Gastroesophageal sphincter (tissue), 3 donors: ENCODE measurements at regions not wholly inside any gene's neighbourhood (a gene's known extent, or its start where the extent isn't known, plus 50 kb on each side); places are given as distances from the start of the nearest gene placed in this dataset.

ENCODE experiments used
- EP300 ChIP-seq: sonication (generic); formaldehyde crosslinking; IDR thresholded peaks from one replicate; pipeline ENCODE4 v1.6.1; 2017; ENCODE audit warnings: antibody characterized with exemption, mild to moderate bottlenecking
- POLR2A ChIP-seq, 2 donors: fragments of 450-650 bp; IDR thresholded peaks; one replicate each; pipeline ENCODE4 v1.6.1; 2017; ENCODE audit warnings: antibody characterized with exemption in 2 of 2, mild to moderate bottlenecking in 2 of 2, moderate library complexity in 1 of 2
- TF ChIP-seq, protein P1 (sequence below), 4 experiments: fragments of 200-600 bp in 2 of 4; fragments of 450-650 bp in 2 of 4; sonication (generic) in 1 of 4; IDR thresholded peaks; one replicate each; pipeline ENCODE4 v1.5.1; 2017 to 2019; ENCODE audit warnings: antibody characterized with exemption in 4 of 4, mild to moderate bottlenecking in 2 of 4, moderate library complexity in 2 of 4

GRCh38 chr18:45203677-45204076 is 411.6 kb upstream of the SLC14A2 start:
- TF ChIP-seq EP300 (no peak), POLR2A (IDR thresholded peaks at IDR 0.05) (no peak)
- TF ChIP-seq, protein P1, sequence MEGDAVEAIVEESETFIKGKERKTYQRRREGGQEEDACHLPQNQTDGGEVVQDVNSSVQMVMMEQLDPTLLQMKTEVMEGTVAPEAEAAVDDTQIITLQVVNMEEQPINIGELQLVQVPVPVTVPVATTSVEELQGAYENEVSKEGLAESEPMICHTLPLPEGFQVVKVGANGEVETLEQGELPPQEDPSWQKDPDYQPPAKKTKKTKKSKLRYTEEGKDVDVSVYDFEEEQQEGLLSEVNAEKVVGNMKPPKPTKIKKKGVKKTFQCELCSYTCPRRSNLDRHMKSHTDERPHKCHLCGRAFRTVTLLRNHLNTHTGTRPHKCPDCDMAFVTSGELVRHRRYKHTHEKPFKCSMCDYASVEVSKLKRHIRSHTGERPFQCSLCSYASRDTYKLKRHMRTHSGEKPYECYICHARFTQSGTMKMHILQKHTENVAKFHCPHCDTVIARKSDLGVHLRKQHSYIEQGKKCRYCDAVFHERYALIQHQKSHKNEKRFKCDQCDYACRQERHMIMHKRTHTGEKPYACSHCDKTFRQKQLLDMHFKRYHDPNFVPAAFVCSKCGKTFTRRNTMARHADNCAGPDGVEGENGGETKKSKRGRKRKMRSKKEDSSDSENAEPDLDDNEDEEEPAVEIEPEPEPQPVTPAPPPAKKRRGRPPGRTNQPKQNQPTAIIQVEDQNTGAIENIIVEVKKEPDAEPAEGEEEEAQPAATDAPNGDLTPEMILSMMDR (IDR thresholded peaks at IDR 0.05) = no peak
